Mucosa of rectum (tissue), 2 donors: ENCODE measurements at regions not wholly inside any gene's neighbourhood (a gene's known extent, or its start where the extent isn't known, plus 50 kb on each side); places are given as distances from the start of the nearest gene placed in this dataset.
"Not testable (repeated sequence)": the region's sequence is repeated elsewhere in the genome, so short reads cannot be mapped to it uniquely, and the experiment has no call there.

Experiments
- H3K27ac ChIP-seq, 2 donors: one replicate each; pipeline ENCODE4 v1.7.0; 2013; ENCODE audit warnings: inconsistent platforms in 2 of 2, low read depth in 2 of 2, low read length in 2 of 2
- H3K27me3 ChIP-seq, 2 donors: one replicate each; pipeline ENCODE4 v1.7.0; 2013; ENCODE audit warnings: low read length in 2 of 2; ENCODE audit not compliant: control insufficient read depth in 2 of 2, insufficient read depth in 2 of 2
- H3K36me3 ChIP-seq, 2 donors: one replicate each; pipeline ENCODE4 v1.7.0; 2013; ENCODE audit warnings: low read length in 2 of 2; ENCODE audit not compliant: control insufficient read depth in 2 of 2, insufficient read depth in 2 of 2
- H3K4me1 ChIP-seq, 2 donors: one replicate each; pipeline ENCODE4 v1.7.0; 2013; ENCODE audit warnings: low read length in 2 of 2, mild to moderate bottlenecking in 1 of 2; ENCODE audit not compliant: control insufficient read depth in 2 of 2, insufficient read depth in 2 of 2
- H3K4me3 ChIP-seq, 2 donors: one replicate each; pipeline ENCODE4 v1.7.0; 2013; ENCODE audit warnings: low read length in 2 of 2
- H3K9ac ChIP-seq, 2 donors: one replicate each; pipeline ENCODE4 v1.7.0; 2013; ENCODE audit warnings: low read length in 2 of 2, low read depth in 1 of 2, mild to moderate bottlenecking in 1 of 2
- H3K9me3 ChIP-seq, 2 donors: one replicate each; pipeline ENCODE4 v1.7.0; 2013; ENCODE audit warnings: low read length in 2 of 2; ENCODE audit not compliant: control insufficient read depth in 2 of 2
- donor health status: healthy.
- donor health status: Normal muscosa, but diverticular disease.

- no peak overlapping the region for H3K4me3 ChIP-seq
- no peak overlapping the region for H3K9ac ChIP-seq
- H3K27ac ChIP-seq: no peak overlapping the region
- H3K4me1 ChIP-seq: no peaks in the 10 kb centered on the region
- no peaks in the 10 kb centered on the region for H3K9me3 ChIP-seq
- H3K36me3 ChIP-seq: no peaks in the 10 kb centered on the region
- no peaks in the 10 kb centered on the region for H3K27me3 ChIP-seq
Measured at GRCh38 chr12:66808606-66809005, 129.7 kb upstream of the GRIP1 start.

GRCh38 chr12:66813137-66813892, 134.4 kb upstream of the GRIP1 start:
- no peak overlapping the region for H3K4me3 ChIP-seq
- H3K27ac ChIP-seq: no peak overlapping the region
- no peaks in the 10 kb centered on the region for H3K36me3 ChIP-seq
- H3K9ac ChIP-seq: no peak overlapping the region
- H3K4me1 ChIP-seq: no peaks in the 10 kb centered on the region
- H3K27me3 ChIP-seq: no peaks in the 10 kb centered on the region
- no peaks in the 10 kb centered on the region for H3K9me3 ChIP-seq

GRCh38 chr12:66819587-66819986, 140.7 kb upstream of the GRIP1 start:
- no peaks in the 10 kb centered on the region for H3K27me3 ChIP-seq
- no peak overlapping the region for H3K4me3 ChIP-seq
- H3K4me1 ChIP-seq: no peaks in the 10 kb centered on the region
- H3K9ac ChIP-seq: no peak overlapping the region
- H3K36me3 ChIP-seq: no peaks in the 10 kb centered on the region
- H3K27ac ChIP-seq: no peak overlapping the region
- no peaks in the 10 kb centered on the region for H3K9me3 ChIP-seq

GRCh38 chr12:66822961-66823360, 144.1 kb upstream of the GRIP1 start:
- Histone ChIP-seq H3K4me1 (no peaks in the 10 kb centered on the region), H3K36me3 (no peaks in the 10 kb centered on the region), H3K4me3 (no peak overlapping the region), H3K27me3 (no peaks in the 10 kb centered on the region), H3K27ac (no peak overlapping the region), H3K9ac (no peak overlapping the region), H3K9me3 (no peaks in the 10 kb centered on the region)

- H3K36me3 ChIP-seq: no peaks in the 10 kb centered on the region
- no peak overlapping the region for H3K27ac ChIP-seq
- H3K27me3 ChIP-seq: no peaks in the 10 kb centered on the region
- H3K4me1 ChIP-seq: no peaks in the 10 kb centered on the region
- no peaks in the 10 kb centered on the region for H3K9me3 ChIP-seq
- no peak overlapping the region for H3K4me3 ChIP-seq
- H3K9ac ChIP-seq: no peak overlapping the region
Measured at GRCh38 chr12:66823857-66824570, 145.1 kb upstream of the GRIP1 start.

- not testable (repeated sequence) for H3K4me3 ChIP-seq, H3K9ac ChIP-seq, H3K27me3 ChIP-seq, H3K36me3 ChIP-seq, H3K4me1 ChIP-seq, H3K9me3 ChIP-seq, H3K27ac ChIP-seq
Measured at GRCh38 chr12:66825921-66826320, 147.0 kb upstream of the GRIP1 start.

- Histone ChIP-seq H3K27ac (no peak overlapping the region), H3K36me3 (no peaks in the 10 kb centered on the region)
Measured at GRCh38 chr12:66829660-66830325, 150.9 kb upstream of the GRIP1 start.

GRCh38 chr12:66831495-66831894, 152.6 kb upstream of the GRIP1 start:
- Histone ChIP-seq H3K27ac (no peak overlapping the region), H3K4me1 (no peaks in the 10 kb centered on the region), H3K9ac (no peak overlapping the region), H3K36me3 (no peaks in the 10 kb centered on the region), H3K9me3 (no peaks in the 10 kb centered on the region), H3K4me3 (no peak overlapping the region), H3K27me3 (no peaks in the 10 kb centered on the region)

More at GRCh38 chr12:66829660-66830325, 150.9 kb upstream of the GRIP1 start:
- Histone ChIP-seq H3K9me3 (no peaks in the 10 kb centered on the region), H3K4me1 (no peaks in the 10 kb centered on the region), H3K9ac (no peak overlapping the region), H3K27me3 (no peaks in the 10 kb centered on the region), H3K4me3 (no peak overlapping the region)

- H3K36me3 ChIP-seq: no peaks in the 10 kb centered on the region
- no peak overlapping the region for H3K4me3 ChIP-seq
- no peaks in the 10 kb centered on the region for H3K4me1 ChIP-seq
- H3K27me3 ChIP-seq: no peaks in the 10 kb centered on the region
- H3K9me3 ChIP-seq: no peaks in the 10 kb centered on the region
- no peak overlapping the region for H3K9ac ChIP-seq
- no peak overlapping the region for H3K27ac ChIP-seq
Measured at GRCh38 chr12:66832997-66833396, 154.1 kb upstream of the GRIP1 start.

- H3K4me3 ChIP-seq: no peak overlapping the region
Measured at GRCh38 chr12:66836623-66837310, 157.9 kb upstream of the GRIP1 start.

More at GRCh38 chr12:66836623-66837310, 157.9 kb upstream of the GRIP1 start:
- H3K4me1 ChIP-seq: no peaks in the 10 kb centered on the region
- no peaks in the 10 kb centered on the region for H3K27me3 ChIP-seq
- H3K36me3 ChIP-seq: no peaks in the 10 kb centered on the region
- H3K27ac ChIP-seq: no peak overlapping the region
- H3K9ac ChIP-seq: no peak overlapping the region
- H3K9me3 ChIP-seq: no peaks in the 10 kb centered on the region
